RCC 7860 (cell line): ENCODE measurements at regions not wholly inside any gene's neighbourhood (a gene's known extent, or its start where the extent isn't known, plus 50 kb on each side); places are given as distances from the start of the nearest gene placed in this dataset.
"Not testable (repeated sequence)": the region's sequence is repeated elsewhere in the genome, so short reads cannot be mapped to it uniquely, and the experiment has no call there.

Experiments
- DNase-seq: peaks from one replicate; pipeline ENCODE4 v3.0.0-alpha.2; 2015; ENCODE audit warnings: low spot score
- FAIRE-seq: peaks from 2 replicates; lab custom pipeline; 2012; peaks lifted over from hg19 to GRCh38; lab: Jason Lieb, UNC

- FAIRE-seq = no peak
- no peak for DNase-seq
Measured at GRCh38 chr14:28365510-28365909, 401.1 kb upstream of the FOXG1 start.

- FAIRE-seq = no peak
- no peak for DNase-seq
Measured at GRCh38 chr14:28373721-28374120, 392.9 kb upstream of the FOXG1 start.

DNA sequence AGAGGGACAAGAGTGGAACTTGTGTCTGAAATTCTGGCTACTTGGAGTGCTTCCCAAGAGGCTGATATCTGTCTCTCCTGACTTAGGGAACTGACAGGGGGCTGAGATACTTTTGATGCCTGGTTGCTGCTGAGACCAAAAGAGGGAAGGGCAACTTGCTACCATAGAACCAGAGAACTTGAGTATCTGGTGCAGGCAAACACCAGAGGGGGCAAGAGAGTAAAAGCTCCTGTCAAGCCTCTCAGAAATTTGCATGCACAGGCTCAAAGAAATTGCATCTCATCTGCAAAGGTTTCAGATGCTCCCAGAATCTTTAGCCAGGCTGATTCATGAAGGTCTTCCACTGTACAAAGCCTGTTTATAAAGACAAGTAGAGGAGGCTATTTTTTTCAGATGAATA lies 391.3 kb upstream of the FOXG1 start:
- FAIRE-seq = no peak
- DNase-seq = no peak

- DNase-seq = no peak
- FAIRE-seq = no peak
Measured at GRCh38 chr14:28381656-28382055, 384.9 kb upstream of the FOXG1 start.

- FAIRE-seq (no peak), DNase-seq (peak; percentile 29)
Measured at GRCh38 chr14:28382444-28383190, 384.0 kb upstream of the FOXG1 start.

DNA sequence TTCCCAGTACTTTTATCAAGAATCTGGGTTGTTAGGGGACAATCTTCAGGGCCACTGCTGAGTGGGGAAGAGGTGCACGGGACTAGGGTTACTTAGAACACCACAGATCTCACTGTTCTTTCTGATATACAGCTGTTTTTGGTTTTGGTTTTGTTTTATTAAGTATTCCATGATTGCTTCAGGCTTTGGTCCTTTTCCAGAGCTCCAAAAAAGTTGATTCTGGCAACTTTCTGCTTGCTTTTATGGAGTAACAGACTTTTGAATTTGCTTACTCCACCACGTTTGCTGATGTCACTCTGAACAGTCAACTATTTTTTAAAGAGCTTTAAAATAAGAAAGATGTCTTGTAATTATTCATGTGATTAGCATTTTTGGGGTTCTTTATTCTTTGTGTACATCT lies 368.1 kb upstream of the FOXG1 start:
- FAIRE-seq = no peak

GRCh38 chr14:28401705-28402104 lies 364.9 kb upstream of the FOXG1 start:
- not testable (repeated sequence) for DNase-seq, FAIRE-seq

More for the DNA sequence above, 368.1 kb upstream of the FOXG1 start:
- DNase-seq = no peak

- DNase-seq (no peak), FAIRE-seq (no peak)
Measured at GRCh38 chr14:28406196-28406595, 360.4 kb upstream of the FOXG1 start.

- FAIRE-seq (no peak), DNase-seq (no peak)
Measured at GRCh38 chr14:28407031-28407825, 359.4 kb upstream of the FOXG1 start.

DNA sequence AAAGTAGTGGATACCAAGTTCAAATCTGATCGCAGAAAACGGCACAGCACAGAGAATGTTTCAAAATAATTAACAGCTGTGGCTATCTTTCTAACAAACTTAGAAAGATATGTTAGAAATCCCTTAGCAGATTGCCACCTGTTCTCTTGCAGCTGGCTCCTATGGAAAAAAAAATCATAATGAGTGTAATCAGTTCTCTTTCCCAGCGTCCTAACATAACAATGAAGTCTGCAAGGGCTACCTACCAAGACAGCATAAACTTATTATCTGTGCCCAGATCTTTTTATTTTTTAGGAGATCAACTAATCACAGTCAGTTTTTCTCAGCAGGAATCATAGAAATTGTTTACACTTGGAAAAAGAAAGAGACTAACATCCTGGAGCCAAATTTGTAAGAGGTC lies 358.6 kb upstream of the FOXG1 start:
- FAIRE-seq (no peak), DNase-seq (no peak)

DNA sequence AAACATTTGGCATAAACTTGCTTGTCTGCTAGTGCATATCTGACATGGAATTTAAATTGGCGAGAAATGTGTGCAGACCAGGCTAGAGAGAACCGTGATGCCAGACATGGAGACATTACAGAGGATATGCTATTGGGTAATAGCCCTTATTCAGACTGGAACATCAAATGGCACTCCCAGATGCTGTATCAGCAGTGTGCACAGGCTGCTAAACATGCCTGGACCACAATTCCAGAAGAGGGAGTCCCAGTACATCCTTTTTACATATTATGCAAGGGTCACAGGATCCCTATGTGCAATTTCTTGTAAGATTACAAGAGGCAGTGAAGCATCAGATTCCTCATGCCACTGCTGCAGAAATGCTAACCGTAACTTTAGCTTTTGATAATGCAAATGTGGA lies 354.5 kb upstream of the FOXG1 start:
- no peak for FAIRE-seq
- DNase-seq = no peak

GRCh38 chr14:28426960-28427359 lies 339.6 kb upstream of the FOXG1 start:
- FAIRE-seq = no peak
- no peak for DNase-seq

GRCh38 chr14:28436821-28437220 lies 329.8 kb upstream of the FOXG1 start:
- FAIRE-seq = no peak
- no peak for DNase-seq

GRCh38 chr14:28461389-28461788 lies 305.2 kb upstream of the FOXG1 start:
- no peak for DNase-seq
- FAIRE-seq = no peak

DNA sequence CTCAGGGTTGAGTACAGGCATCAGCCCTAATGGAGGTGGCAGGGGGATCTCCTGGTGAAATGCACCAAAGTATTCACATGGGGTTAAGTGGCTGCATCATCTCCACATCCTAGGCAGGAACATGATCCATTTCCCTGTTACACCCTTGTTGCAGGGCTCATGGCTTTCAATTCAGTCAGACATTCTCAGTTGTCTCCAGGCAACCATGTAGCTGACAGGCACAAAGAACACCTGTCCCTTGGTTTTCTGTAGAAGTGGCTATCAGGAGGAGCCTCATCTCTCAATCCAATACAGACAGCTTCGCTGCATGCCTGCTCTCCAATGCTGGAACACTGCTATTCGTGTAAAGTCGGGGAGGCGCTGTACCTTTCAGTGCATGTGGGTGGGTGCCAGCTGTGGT lies 299.0 kb upstream of the FOXG1 start:
- FAIRE-seq = no peak
- DNase-seq = no peak

GRCh38 chr14:28468191-28469151 lies 298.1 kb upstream of the FOXG1 start:
- DNase-seq (no peak), FAIRE-seq (no peak)

DNA sequence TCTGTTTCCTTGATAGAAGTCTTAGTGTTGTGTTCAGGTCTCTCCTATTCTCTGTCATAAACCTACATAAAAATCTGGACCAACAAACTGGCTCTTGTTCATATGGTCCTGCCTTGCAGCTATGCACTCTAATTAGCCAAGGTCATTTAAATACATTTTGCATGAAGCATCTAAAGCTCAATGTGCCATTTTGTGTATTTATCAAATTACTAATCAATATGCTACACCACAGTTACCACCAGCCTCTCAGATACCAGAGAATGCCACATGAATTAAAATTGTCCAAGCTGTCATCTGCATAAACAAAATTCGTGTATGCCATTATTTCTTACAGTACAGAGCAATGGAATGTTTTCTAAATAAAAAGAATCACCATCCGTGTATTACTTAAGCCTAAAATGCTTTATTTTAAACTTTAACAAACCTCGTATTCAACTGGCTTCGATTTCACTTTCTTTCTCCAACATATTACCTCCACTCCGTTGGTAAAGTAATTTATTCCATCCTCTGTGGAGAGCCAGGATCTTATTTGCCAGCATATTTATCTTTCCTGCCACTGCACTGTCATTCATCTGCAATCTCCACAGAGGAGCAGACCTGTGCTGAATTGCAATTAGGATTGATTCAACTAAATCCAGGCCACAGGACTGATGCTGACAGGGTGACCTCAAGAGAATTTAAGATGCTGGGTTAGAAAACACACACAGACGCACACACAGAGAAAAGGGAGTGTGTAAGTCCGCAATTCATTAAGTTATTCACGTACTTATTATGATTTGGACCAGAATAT lies 284.1 kb upstream of the FOXG1 start:
- no peak for DNase-seq
- no peak for FAIRE-seq

GRCh38 chr14:28483506-28483905 lies 283.1 kb upstream of the FOXG1 start:
- no peak for FAIRE-seq
- no peak for DNase-seq

DNA sequence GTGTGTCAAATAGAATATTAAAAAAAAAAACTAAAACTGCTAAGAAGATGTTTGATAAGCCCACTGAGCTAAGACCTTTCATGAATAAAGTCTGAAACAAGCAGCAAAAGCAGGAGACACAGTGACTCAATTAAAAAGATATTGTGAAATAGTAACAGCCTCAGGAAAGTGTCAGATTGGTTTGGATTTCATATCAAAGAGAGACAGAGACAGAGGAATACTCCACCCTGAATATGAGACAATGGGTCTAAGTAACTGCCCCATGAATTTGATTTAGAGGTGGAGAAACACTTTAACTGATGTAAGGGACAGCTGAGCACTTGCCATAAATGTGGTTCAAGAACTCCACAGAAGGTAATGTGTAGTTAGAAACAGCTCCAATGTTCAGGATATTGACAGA lies 277.9 kb upstream of the FOXG1 start:
- FAIRE-seq (no peak), DNase-seq (no peak)

GRCh38 chr14:28493516-28493915 lies 273.1 kb upstream of the FOXG1 start:
- DNase-seq (no peak), FAIRE-seq (no peak)
